Central memory CD8-positive, alpha-beta T cell (primary cell): ENCODE measurements at regions not wholly inside any gene's neighbourhood (a gene's known extent, or its start where the extent isn't known, plus 50 kb on each side); places are given as distances from the start of the nearest gene placed in this dataset.
"Not testable (repeated sequence)": the region's sequence is repeated elsewhere in the genome, so short reads cannot be mapped to it uniquely, and the experiment has no call there.

Experiments
- ATAC-seq: fragments of 150-1000 bp; cut with Tn5 transposase; replicated peaks from 2 replicates; pipeline ENCODE4 v1.10.0; 2022; ENCODE audit warnings: mild to moderate bottlenecking, moderate FRiP score, moderate number of reproducible peaks; ENCODE audit not compliant: poor library complexity, severe bottlenecking; ENCODE audit errors: extremely low read depth
- DNase-seq, 2 donors: peaks; one replicate each; pipeline ENCODE4 v3.0.0; 2021; ENCODE audit warnings: low spot score in 2 of 2
- H3K27ac Mint-ChIP-seq: one replicate; pipeline ENCODE4 v1.8.0; 2022; ENCODE audit warnings: low read depth, mild to moderate bottlenecking, moderate library complexity, mixed read lengths
- H3K27me3 Mint-ChIP-seq: one replicate; pipeline ENCODE4 v1.8.0; 2022; ENCODE audit warnings: mixed read lengths
- H3K36me3 Mint-ChIP-seq: one replicate; pipeline ENCODE4 v1.8.0; 2022; ENCODE audit warnings: mild to moderate bottlenecking, moderate library complexity, mixed read lengths; ENCODE audit not compliant: insufficient read depth
- H3K4me1 Mint-ChIP-seq: one replicate; pipeline ENCODE4 v1.8.0; 2022; ENCODE audit warnings: mixed read lengths
- H3K4me3 Mint-ChIP-seq: one replicate; pipeline ENCODE4 v1.8.0; 2022; ENCODE audit warnings: mild to moderate bottlenecking, moderate library complexity, mixed read lengths
- H3K9me3 Mint-ChIP-seq: one replicate; pipeline ENCODE4 v1.8.0; 2022; ENCODE audit warnings: mixed read lengths

- no peak overlapping the region for H3K27ac Mint-ChIP-seq
These were observed 387.4 kb upstream of the CAMK1G start for GRCh38 chr1:209196140-209196539.

GRCh38 chr1:209198961-209199750, 384.4 kb upstream of the CAMK1G start:
- H3K27me3 Mint-ChIP-seq = peaks cover 11% of the 10 kb centered on the region
- ATAC-seq (no peak), DNase-seq (no peak)
- H3K9me3 Mint-ChIP-seq = peaks cover 6% of the 10 kb centered on the region
- no peaks in the 10 kb centered on the region for H3K36me3 Mint-ChIP-seq
- no peak overlapping the region for H3K27ac Mint-ChIP-seq
- no peak overlapping the region for H3K4me3 Mint-ChIP-seq
- no peaks in the 10 kb centered on the region for H3K4me1 Mint-ChIP-seq

More at GRCh38 chr1:209196140-209196539, 387.4 kb upstream of the CAMK1G start:
- H3K9me3 Mint-ChIP-seq = peaks cover 6% of the 10 kb centered on the region
- no peaks in the 10 kb centered on the region for H3K36me3 Mint-ChIP-seq
- ATAC-seq (no peak), DNase-seq (no peak)
- no peaks in the 10 kb centered on the region for H3K4me1 Mint-ChIP-seq
- H3K27me3 Mint-ChIP-seq = peaks cover 11% of the 10 kb centered on the region
- H3K4me3 Mint-ChIP-seq = no peak overlapping the region

- Mint-ChIP-seq H3K4me1 (no peaks in the 10 kb centered on the region), H3K27me3 (peaks cover 11% of the 10 kb centered on the region), H3K27ac (no peak overlapping the region), H3K36me3 (no peaks in the 10 kb centered on the region), H3K9me3 (peaks cover 6% of the 10 kb centered on the region), H3K4me3 (no peak overlapping the region)
- ATAC-seq (no peak), DNase-seq (no peak)
These were observed 383.7 kb upstream of the CAMK1G start for GRCh38 chr1:209199822-209200221.

- not testable (repeated sequence) for H3K27ac Mint-ChIP-seq, H3K4me3 Mint-ChIP-seq, H3K36me3 Mint-ChIP-seq, ATAC-seq, H3K9me3 Mint-ChIP-seq, DNase-seq, H3K4me1 Mint-ChIP-seq
- peaks cover 35% of the 10 kb centered on the region for H3K27me3 Mint-ChIP-seq
These were observed 381.2 kb upstream of the CAMK1G start for GRCh38 chr1:209202321-209202720.

- no peaks in the 10 kb centered on the region for H3K9me3 Mint-ChIP-seq
These were observed 380.5 kb upstream of the CAMK1G start for GRCh38 chr1:209202830-209203532.

DNA sequence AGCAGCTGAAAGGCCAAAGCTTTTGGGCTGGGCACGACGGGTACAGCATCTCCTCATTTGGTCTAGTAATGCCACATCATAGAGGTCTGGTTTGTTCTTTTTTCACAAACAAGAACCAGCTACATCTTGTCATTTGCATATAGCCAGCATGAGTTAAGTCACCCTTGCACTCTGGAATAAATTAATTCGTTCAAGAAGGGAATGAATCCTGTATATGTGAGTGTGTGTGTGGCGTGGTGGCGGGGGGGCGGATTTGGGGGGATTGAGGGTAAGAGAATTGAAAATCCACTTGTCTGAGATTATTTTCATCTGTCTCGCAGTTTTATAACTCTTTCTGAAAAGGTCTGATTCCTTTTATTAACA, 380.0 kb upstream of the CAMK1G start:
- Mint-ChIP-seq H3K27me3 (peaks cover 47% of the 10 kb centered on the region), H3K9me3 (no peaks in the 10 kb centered on the region), H3K27ac (no peak overlapping the region), H3K36me3 (no peaks in the 10 kb centered on the region), H3K4me3 (no peak overlapping the region), H3K4me1 (no peaks in the 10 kb centered on the region)
- ATAC-seq (no peak), DNase-seq (no peak)

More at GRCh38 chr1:209202830-209203532, 380.5 kb upstream of the CAMK1G start:
- DNase-seq = no peak
- no peak overlapping the region for H3K27ac Mint-ChIP-seq
- peaks cover 42% of the 10 kb centered on the region for H3K27me3 Mint-ChIP-seq
- ATAC-seq = no peak
- no peaks in the 10 kb centered on the region for H3K36me3 Mint-ChIP-seq
- H3K4me3 Mint-ChIP-seq = no peak overlapping the region
- H3K4me1 Mint-ChIP-seq = no peaks in the 10 kb centered on the region

DNA sequence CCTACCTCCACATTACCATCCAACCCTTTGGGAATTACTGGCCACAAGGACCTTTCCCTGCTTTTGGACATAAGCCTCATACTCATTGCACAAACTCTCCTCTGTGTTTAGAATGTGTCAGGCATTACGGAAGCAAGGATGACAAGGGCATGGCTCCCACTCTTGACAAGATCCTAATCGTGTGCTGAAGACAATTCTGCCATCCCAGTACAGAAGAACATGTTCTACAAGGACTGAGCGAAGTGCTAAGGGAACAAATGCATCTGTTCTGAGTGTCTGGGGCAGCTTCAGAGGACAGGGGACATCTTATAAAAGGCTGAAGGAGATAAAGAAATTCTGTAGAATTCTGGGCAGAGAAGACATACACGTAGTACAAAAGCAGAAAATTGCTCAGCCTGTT, 378.5 kb upstream of the CAMK1G start:
- DNase-seq (no peak), ATAC-seq (no peak)
- Mint-ChIP-seq H3K27ac (no peak overlapping the region), H3K36me3 (no peaks in the 10 kb centered on the region), H3K27me3 (peaks cover 47% of the 10 kb centered on the region), H3K4me3 (no peak overlapping the region), H3K9me3 (no peaks in the 10 kb centered on the region), H3K4me1 (no peaks in the 10 kb centered on the region)

DNA sequence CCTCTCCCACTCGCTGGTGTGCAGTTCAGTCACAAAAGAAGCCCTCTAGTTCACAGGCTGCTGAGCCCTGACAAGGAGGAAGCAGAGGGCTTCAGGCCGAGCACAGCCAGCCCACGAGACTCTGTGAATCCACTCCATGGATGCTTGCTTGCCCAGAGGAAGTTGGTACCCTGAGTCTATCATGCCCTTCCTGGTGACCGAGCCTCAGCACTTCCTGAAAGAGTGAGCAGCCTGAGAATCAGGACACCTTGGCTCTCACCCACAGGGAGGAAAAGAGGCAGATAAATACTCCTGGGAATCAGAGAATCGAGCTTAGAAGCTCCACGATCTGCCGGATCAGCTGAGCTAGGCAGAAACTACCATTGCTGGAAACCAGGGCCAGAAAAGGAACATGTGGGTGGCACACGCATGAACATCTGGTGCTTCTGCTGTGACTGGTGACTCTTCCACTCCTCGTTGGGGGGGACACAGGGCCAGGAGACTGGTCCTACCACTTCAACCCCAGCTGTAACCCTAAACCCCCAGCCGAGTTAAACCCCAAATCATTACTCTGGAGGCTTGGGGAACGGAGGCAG, 376.3 kb upstream of the CAMK1G start:
- H3K27ac Mint-ChIP-seq = no peak overlapping the region
- no peaks in the 10 kb centered on the region for H3K36me3 Mint-ChIP-seq
- H3K4me1 Mint-ChIP-seq = no peaks in the 10 kb centered on the region
- DNase-seq (no peak), ATAC-seq (no peak)
- peaks cover 58% of the 10 kb centered on the region for H3K27me3 Mint-ChIP-seq
- H3K4me3 Mint-ChIP-seq = no peak overlapping the region
- no peaks in the 10 kb centered on the region for H3K9me3 Mint-ChIP-seq

- no peak overlapping the region for H3K4me3 Mint-ChIP-seq
- H3K4me1 Mint-ChIP-seq = no peaks in the 10 kb centered on the region
- no peaks in the 10 kb centered on the region for H3K9me3 Mint-ChIP-seq
- DNase-seq (no peak), ATAC-seq (no peak)
- H3K27me3 Mint-ChIP-seq = peaks cover 63% of the 10 kb centered on the region
- no peaks in the 10 kb centered on the region for H3K36me3 Mint-ChIP-seq
- H3K27ac Mint-ChIP-seq = no peak overlapping the region
These were observed 375.7 kb upstream of the CAMK1G start for GRCh38 chr1:209207701-209208286.

GRCh38 chr1:209208648-209209047, 374.9 kb upstream of the CAMK1G start:
- Mint-ChIP-seq H3K27ac (no peak overlapping the region), H3K4me1 (no peaks in the 10 kb centered on the region), H3K36me3 (no peaks in the 10 kb centered on the region), H3K27me3 (peaks cover 72% of the 10 kb centered on the region), H3K9me3 (no peaks in the 10 kb centered on the region), H3K4me3 (no peak overlapping the region)
- ATAC-seq = no peak
- DNase-seq = no peak

DNA sequence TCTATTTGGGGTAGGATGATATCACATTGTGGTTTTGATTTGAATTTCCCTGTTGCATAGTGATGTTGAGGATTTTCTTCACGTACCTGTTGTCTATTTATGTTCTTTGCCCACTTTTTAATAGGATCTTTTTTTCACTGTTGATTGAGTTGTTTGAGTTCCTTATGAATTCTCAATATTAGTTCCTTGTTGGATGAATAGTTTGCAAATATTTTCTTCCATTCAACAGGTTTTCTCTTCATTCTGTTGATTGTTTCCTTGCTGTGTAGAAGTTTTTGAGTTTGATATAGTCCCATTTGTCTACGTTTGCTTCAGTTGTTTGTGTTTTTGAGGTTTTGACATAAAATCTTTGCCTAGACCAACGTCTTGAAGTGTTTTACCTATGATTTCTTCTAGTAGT, 369.5 kb upstream of the CAMK1G start:
- Mint-ChIP-seq H3K9me3 (peaks cover 10% of the 10 kb centered on the region), H3K4me3 (no peak overlapping the region), H3K27ac (no peak overlapping the region), H3K27me3 (peaks cover 42% of the 10 kb centered on the region), H3K36me3 (no peaks in the 10 kb centered on the region), H3K4me1 (no peaks in the 10 kb centered on the region)
- ATAC-seq (no peak), DNase-seq (no peak)

GRCh38 chr1:209215826-209216225, 367.7 kb upstream of the CAMK1G start:
- Mint-ChIP-seq H3K27ac (no peak overlapping the region), H3K9me3 (peaks cover 10% of the 10 kb centered on the region), H3K4me3 (no peak overlapping the region), H3K27me3 (peaks cover 31% of the 10 kb centered on the region), H3K4me1 (no peaks in the 10 kb centered on the region), H3K36me3 (no peaks in the 10 kb centered on the region)
- DNase-seq (no peak), ATAC-seq (no peak)
